Renal cortical epithelial cell (primary cell): ENCODE measurements at regions not wholly inside any gene's neighbourhood (a gene's known extent, or its start where the extent isn't known, plus 50 kb on each side); places are given as distances from the start of the nearest gene placed in this dataset.
A peak's percentile ranks its signal among the peaks of the same experiment; 100 is the strongest.
"Not testable (repeated sequence)": the region's sequence is repeated elsewhere in the genome, so short reads cannot be mapped to it uniquely, and the experiment has no call there.

Experiments used
- DNase-seq: peaks from one replicate; pipeline ENCODE4 v3.0.0-alpha.2; 2011; ENCODE audit warnings: low read depth

- DNase-seq = no peak
Observed at GRCh38 chr4:55028196-55028595, 97.2 kb downstream of the KDR start.

GRCh38 chr4:55027596-55027995 lies 97.8 kb downstream of the KDR start:
- DNase-seq = no peak

- DNase-seq = not testable (repeated sequence)
Observed at GRCh38 chr4:55025456-55025855, 99.9 kb downstream of the KDR start.

GRCh38 chr4:55023030-55023429 lies 102.4 kb downstream of the KDR start:
- DNase-seq = no peak

GRCh38 chr4:55021214-55021613 lies 104.2 kb downstream of the KDR start:
- no peak for DNase-seq

- DNase-seq = no peak
Observed at GRCh38 chr4:55020131-55020530, 105.3 kb downstream of the KDR start.

GRCh38 chr4:55018978-55019377 lies 106.4 kb downstream of the KDR start:
- DNase-seq = no peak

- no peak for DNase-seq
Observed at GRCh38 chr4:55018521-55018920, 106.9 kb downstream of the KDR start.

GRCh38 chr4:55017406-55017805 lies 108.0 kb downstream of the KDR start:
- DNase-seq = no peak

- DNase-seq = no peak
Observed at GRCh38 chr4:55016131-55016530, 109.3 kb downstream of the KDR start.

- DNase-seq = no peak
Observed at GRCh38 chr4:55014876-55015275, 110.5 kb downstream of the KDR start.

GRCh38 chr4:55013431-55013955 lies 111.9 kb downstream of the KDR start:
- peak; percentile 5 for DNase-seq

- DNase-seq = peak; percentile 50
Observed at GRCh38 chr4:55012363-55013230, 112.8 kb downstream of the KDR start.

GRCh38 chr4:55011761-55012160 lies 113.6 kb downstream of the KDR start:
- DNase-seq = no peak

- DNase-seq = no peak
Observed at GRCh38 chr4:55010550-55010949, 114.8 kb downstream of the KDR start.

- no peak for DNase-seq
Observed at GRCh38 chr4:55008166-55009056, 117.0 kb downstream of the KDR start.

GRCh38 chr4:55005910-55006309 lies 119.5 kb downstream of the KDR start:
- DNase-seq = no peak

- DNase-seq = no peak
Observed at GRCh38 chr4:55004831-55005230, 120.6 kb downstream of the KDR start.

GRCh38 chr4:55002431-55002830 lies 123.0 kb downstream of the KDR start:
- DNase-seq = no peak

- DNase-seq = no peak
Observed at GRCh38 chr4:55001538-55001937, 123.9 kb downstream of the KDR start.

- DNase-seq = peak; percentile 9
Observed at GRCh38 chr4:54999003-54999402, 126.4 kb downstream of the KDR start.

- not testable (repeated sequence) for DNase-seq
Observed at GRCh38 chr4:54993473-54994026, 131.8 kb downstream of the KDR start.
